HG02852 (cell line): ENCODE measurements at regions not wholly inside any gene's neighbourhood (a gene's known extent, or its start where the extent isn't known, plus 50 kb on each side); places are given as distances from the start of the nearest gene placed in this dataset.
"Not testable (repeated sequence)": the region's sequence is repeated elsewhere in the genome, so short reads cannot be mapped to it uniquely, and the experiment has no call there.

ENCODE experiments used
- ATAC-seq: cut with Tn5 transposase; IDR thresholded peaks from one replicate; pipeline ENCODE4 v1.9.1; 2021; ENCODE audit warnings: mild to moderate bottlenecking, moderate library complexity; ENCODE audit not compliant: unreplicated experiment

GRCh38 chr11:37963440-37963839, 1365.4 kb upstream of the RAG2 start:
- no peak for ATAC-seq

GRCh38 chr11:37957717-37958116, 1359.7 kb upstream of the RAG2 start:
- no peak for ATAC-seq

- no peak for ATAC-seq
These were observed 1354.0 kb upstream of the RAG2 start for GRCh38 chr11:37951996-37952395.

DNA sequence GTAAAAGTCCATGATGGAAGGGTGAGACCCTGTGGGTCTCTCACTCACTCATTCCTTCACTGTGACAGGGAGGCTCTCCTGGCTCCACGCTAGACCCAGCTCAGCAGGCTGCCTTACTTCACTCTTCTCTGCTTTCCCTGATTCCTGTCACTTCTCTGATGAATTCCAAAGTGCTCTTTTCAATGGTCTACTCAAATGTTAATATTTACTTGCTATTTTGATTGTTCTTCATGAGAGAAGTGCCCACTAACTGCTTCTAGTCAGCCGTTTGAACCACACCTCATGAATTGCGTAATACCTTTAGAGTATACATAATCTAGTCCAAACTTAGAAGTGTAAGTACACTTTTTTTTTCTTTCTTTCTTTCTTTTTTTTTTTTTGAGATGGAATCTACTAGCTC, 1350.2 kb upstream of the RAG2 start:
- ATAC-seq: no peak

DNA sequence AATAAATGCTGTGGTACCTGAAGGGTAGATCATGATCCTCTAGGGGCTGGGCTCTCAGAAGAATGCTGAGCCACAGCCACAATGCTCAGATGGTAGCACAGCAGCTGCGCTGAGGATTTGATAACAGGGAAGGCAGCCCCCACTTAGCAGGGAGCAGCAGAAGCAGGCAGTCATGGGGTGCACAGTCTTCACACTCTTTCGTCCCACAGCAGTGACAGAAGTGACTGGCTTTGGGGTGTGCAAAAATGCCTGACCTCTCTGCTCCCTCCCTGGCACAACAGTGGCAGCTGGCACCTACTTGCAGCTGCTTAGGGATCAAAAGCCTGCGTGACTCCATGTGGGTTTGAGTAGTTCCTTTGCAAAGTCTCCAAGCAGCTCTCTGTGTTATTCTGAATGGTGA, 1349.8 kb upstream of the RAG2 start:
- ATAC-seq: no peak

- peak; percentile 89 for ATAC-seq
These were observed 1348.2 kb upstream of the RAG2 start for GRCh38 chr11:37946155-37946766.

DNA sequence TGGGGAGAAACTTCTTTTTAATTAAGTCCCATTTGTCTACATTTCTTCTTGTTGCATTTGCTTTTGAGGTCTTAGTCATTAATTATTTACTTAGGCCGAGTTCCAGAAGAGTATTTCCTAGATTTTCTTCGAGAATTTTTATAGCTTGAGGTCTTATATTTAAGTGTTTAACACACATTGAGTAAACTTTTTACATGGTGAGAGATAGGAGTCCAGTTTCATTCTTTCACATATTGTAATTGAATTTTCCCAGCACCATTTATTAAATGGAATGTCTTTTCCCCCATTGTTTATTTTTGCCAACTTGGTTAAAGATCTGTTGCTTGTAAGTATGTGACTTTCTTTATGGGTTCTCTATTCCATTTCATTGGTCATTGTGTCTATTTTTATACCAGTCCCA, 1344.0 kb upstream of the RAG2 start:
- no peak for ATAC-seq

- ATAC-seq: no peak
These were observed 1331.1 kb upstream of the RAG2 start for GRCh38 chr11:37929100-37929653.

DNA sequence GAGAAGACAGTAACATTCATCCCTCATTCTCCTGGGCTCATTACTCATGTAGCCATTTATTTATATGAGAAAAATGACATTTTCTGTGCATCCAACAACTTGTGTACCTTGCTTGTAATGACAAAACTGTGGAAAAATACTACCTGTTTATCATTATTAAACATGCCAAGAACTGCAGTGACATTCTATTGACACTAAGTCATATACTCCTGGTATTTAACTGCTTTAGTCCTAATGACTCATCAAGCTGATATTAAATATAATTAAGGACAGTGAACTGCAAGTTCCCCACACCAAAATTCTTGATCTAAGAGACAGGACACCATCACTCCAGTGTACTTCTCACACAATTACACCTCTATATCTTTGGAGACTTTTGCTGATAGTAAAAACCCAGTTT, 1328.7 kb upstream of the RAG2 start:
- ATAC-seq: no peak

GRCh38 chr11:37916331-37916730, 1318.3 kb upstream of the RAG2 start:
- no peak for ATAC-seq

- ATAC-seq: no peak
These were observed 1316.8 kb upstream of the RAG2 start for GRCh38 chr11:37914859-37915258.

DNA sequence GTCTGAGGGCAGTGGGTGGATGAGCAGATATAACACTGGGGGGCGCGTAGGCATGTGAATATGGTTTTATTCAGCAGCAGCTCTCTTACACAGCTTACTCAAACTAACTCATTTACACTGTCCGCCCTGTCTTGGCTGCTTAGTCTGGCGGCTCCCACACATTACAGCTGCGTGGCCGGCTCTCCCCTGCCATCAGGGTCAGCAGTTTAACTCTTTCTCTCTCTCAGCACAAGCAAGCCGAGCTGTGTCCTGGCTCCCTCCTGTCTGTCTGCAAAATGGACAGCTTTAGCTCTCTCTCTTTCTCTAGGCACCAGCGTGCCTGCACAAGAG, 1310.1 kb upstream of the RAG2 start:
- no peak for ATAC-seq

DNA sequence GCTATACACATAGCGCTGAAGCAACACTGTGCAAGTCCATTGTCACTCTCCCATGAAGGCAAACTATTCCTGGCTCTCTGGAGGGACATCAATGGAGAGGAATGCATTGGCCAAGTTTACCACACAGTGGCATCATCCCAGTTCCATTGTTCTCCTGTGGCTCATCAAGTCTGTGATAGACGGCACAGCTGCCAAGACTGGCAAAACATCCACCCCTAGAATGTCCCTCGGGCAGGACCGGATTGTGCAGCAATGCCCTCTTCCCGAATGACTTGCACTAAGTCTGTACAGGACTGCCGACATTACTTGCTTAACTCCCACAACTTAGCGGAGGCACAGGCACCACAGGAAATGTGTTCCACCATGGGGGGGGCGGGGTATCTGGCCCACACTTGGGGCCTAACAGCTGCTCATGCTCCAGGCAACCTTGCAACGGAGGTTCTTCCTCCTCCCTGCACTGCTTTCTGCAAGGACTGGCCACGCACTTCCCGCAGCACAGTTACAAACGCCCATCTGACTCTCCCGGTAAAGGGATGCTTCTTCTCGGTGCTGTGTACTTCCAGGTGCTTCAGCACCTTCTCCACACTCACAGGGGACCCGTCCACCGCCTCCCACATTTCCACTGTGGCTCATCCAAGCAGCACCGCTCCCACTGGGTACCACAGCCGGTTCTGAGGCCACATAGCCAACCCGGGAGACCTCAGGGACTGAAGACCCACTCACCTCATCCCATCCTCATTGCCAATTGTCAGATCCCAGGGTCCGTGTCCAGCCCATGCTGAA, 1309.6 kb upstream of the RAG2 start:
- no peak for ATAC-seq

GRCh38 chr11:37905707-37906417, 1307.8 kb upstream of the RAG2 start:
- ATAC-seq: no peak

DNA sequence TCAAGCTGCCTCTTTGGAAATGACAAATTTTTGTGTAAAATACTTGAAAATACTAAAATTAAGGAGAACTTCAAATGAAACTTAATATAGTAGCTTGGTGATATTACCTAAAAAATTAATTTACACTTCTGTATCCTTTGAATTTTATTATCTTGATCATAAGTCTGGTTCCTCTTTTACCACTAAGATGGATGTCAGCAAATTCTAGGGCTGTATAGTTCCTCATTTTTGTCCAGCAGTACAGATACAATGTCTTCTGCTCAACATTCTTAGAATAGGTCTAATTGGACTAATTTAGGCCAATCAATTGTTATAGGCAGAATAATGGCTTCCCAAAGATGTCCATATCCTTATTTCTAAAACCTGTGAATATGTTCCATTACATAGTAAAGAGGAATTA, 1298.0 kb upstream of the RAG2 start:
- ATAC-seq: no peak

DNA sequence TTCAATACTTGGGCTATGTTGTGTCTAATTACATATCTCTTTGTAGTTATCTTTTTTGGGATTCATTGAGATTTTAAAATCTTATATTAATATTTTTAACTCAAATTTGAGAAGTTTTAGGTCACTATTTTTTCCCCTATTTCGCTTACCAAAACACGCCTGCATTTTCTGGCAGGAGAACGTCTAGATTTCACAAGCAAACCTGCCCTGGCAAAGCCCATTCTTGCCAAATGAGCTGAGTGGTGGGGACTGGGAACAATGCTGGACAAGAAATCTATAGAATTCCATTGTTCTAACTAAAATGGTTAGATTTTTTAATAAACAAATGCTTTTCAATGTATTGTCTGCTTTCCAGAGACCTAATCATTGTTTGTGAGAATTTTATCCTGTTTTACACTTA, 1283.7 kb upstream of the RAG2 start:
- no peak for ATAC-seq

GRCh38 chr11:37861671-37862070, 1263.6 kb upstream of the RAG2 start:
- no peak for ATAC-seq

- ATAC-seq: not testable (repeated sequence)
These were observed 1260.9 kb upstream of the RAG2 start for GRCh38 chr11:37858806-37859537.

DNA sequence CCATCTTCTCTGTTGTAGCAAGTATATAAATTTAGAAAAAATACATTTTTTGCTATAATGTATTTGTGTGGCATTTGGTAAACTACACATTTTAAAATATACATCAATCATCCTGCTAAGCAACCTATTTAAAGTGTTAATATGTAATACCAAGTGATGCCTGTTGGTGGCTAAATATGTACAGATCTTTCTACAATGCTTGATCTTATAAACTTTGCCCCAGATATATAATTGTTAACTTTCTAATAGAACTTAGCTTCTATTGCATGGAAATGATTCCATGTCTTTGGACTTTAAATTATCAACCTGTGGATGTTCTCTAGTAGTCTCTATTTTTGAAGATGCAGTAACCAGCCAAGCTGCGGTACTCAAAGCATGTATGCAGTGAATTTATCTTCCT, 1260.4 kb upstream of the RAG2 start:
- ATAC-seq: no peak

DNA sequence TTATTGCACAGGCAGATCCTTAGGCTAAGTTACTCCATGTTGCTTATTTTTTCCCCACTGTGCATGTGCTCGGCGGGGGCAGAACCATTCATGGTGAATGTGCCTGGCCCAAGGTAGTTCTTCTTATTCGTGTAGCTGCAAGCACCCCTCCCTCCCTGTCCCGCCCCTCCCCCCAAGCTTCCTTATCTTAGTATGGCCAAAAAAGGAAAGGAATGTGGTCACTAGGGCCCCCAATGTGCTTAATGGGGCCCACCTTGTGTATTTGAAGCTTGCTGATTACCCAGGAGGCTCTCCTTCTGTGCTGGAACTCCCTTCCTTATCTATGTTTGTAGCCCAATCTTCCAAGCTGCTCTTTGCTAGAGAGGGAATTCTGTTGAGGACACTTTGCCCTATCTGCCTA, 1259.7 kb upstream of the RAG2 start:
- no peak for ATAC-seq

- ATAC-seq: no peak
These were observed 1251.7 kb upstream of the RAG2 start for GRCh38 chr11:37849706-37850105.
